ENCODE measurements at regions not wholly inside any gene's neighbourhood (a gene's known extent, or its start where the extent isn't known, plus 50 kb on each side); places are given as distances from the start of the nearest gene placed in this dataset.
"Not testable (repeated sequence)": the region's sequence is repeated elsewhere in the genome, so short reads cannot be mapped to it uniquely, and the experiment has no call there.

- TF ChIP-seq POLR2A, POLR2AphosphoS5, CTCF (IDR thresholded peaks at IDR 0.05): not testable (repeated sequence)
Measured at GRCh38 chr2:111432916-111433499, 312.3 kb downstream of the BCL2L11 start.

Measured in gastroesophageal sphincter (tissue), 3 donors.